CD4-positive, alpha-beta T cell treated with Interleukin-15 for 1 hour (primary cell): ENCODE measurements at regions not wholly inside any gene's neighbourhood (a gene's known extent, or its start where the extent isn't known, plus 50 kb on each side); places are given as distances from the start of the nearest gene placed in this dataset.

Experiments used
- DNase-seq: peaks from one replicate; pipeline ENCODE4 v3.0.0-alpha.2; 2020

- no peak for DNase-seq
Measured at GRCh38 chr10:20995123-20995987, 98.2 kb upstream of the NEBL start.

GRCh38 chr10:20993830-20994527 lies 96.9 kb upstream of the NEBL start:
- DNase-seq: no peak

- DNase-seq: no peak
Measured at GRCh38 chr10:20993389-20993788, 96.3 kb upstream of the NEBL start.

DNA sequence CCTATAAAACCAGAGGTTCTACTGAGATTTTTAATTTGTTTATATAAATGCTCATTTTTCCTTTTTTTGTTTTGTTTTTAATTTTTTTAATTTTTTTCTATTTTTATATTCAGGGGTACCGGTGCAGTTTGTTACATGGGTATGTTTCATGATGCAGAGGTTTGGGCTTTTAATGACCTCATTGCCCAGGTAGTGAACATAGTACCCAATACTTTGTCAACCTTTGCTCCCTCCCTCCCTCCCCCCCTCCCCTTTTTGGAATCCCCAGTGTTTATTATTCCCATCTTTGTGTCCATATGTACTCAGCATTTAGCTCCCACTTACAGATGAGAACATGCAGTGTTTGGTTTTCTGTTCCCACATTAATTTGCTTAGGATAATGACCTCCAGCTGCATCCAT lies 94.4 kb upstream of the NEBL start:
- no peak for DNase-seq

- no peak for DNase-seq
Measured at GRCh38 chr10:20990604-20991003, 93.5 kb upstream of the NEBL start.

- no peak for DNase-seq
Measured at GRCh38 chr10:20988357-20988983, 91.4 kb upstream of the NEBL start.

GRCh38 chr10:20986049-20986448 lies 88.9 kb upstream of the NEBL start:
- no peak for DNase-seq

- DNase-seq: no peak
Measured at GRCh38 chr10:20984662-20985061, 87.6 kb upstream of the NEBL start.

GRCh38 chr10:20981419-20981953 lies 84.4 kb upstream of the NEBL start:
- no peak for DNase-seq

- DNase-seq: no peak
Measured at GRCh38 chr10:20978617-20979016, 81.5 kb upstream of the NEBL start.

DNA sequence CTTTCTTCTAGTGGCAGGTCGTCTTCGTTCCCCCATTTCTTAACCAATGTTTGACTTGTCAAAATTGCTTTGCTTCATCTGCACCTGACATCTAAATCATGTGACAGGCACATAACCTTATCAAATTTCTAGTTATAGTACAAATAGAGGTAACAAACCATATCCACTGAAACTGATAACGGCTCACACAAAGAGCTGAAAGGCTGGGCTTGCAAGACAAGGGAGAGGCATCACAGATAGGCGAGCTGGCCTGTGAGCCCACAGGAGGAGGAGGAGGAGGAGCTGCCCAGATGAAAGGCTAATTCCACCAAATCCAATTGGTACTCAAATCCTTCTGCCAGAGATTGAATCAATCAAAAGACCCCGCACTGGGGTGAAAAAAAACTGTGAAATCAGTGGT lies 80.2 kb upstream of the NEBL start:
- DNase-seq: no peak

GRCh38 chr10:20976891-20977290 lies 79.8 kb upstream of the NEBL start:
- no peak for DNase-seq

GRCh38 chr10:20976390-20976789 lies 79.3 kb upstream of the NEBL start:
- DNase-seq: no peak

DNA sequence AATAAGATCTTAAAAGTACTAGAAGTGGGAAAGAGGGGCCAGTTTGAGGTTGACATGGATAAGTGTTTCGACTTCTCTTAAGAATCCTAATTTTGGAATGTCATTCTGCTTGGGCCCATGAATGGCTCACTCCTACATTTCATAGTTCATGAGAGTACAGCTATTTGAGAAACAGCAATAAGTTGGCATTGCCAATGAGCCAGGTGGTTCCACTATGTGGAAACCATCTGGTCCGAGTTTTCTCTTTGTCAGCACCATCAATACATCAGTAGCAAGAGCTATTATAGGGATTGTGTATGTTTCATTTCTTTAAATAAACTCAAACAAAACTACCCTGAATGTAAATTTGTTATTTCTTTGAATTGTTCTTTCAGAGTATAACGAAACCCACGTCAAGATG lies 78.1 kb upstream of the NEBL start:
- no peak for DNase-seq

GRCh38 chr10:20972925-20973324 lies 75.8 kb upstream of the NEBL start:
- no peak for DNase-seq

DNA sequence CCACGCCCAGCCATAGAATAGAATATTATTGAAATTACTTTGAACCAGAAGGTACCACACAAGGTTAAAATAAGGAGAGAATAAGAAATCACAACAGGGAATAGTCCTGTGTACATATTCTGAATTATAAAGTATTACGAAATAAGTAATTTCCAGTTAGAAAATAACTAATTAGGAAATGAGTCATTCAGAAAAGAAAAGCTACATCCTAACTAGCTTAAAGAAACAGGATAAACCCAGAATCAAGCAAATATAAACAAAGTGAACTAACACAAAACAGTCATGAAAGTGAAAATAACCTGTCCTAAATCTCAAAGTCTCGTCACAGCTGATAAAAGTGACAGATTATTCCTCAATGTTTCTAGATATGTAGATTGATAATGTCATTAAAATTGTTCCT lies 74.8 kb upstream of the NEBL start:
- no peak for DNase-seq

GRCh38 chr10:20970708-20971107 lies 73.6 kb upstream of the NEBL start:
- DNase-seq: no peak

DNA sequence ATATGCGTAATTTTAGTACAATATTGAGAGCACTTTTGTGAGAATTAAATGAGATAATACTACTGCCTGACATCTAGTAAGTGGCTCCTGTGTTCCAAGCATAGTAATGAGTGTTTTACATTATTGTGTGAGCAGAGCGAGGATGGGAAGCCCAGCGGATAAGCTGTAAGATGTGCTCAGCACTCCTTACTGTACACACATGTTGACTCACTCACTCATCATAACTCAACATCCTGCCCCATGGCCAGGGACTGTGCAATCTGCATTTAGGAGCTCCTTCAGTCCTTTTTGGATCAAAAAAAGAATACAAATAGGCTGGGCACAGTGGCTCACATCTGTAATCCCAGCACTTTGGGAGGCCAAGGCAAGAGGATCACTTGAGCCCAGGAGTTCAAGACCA lies 72.9 kb upstream of the NEBL start:
- DNase-seq: no peak

- no peak for DNase-seq
Measured at GRCh38 chr10:20966426-20966825, 69.3 kb upstream of the NEBL start.

DNA sequence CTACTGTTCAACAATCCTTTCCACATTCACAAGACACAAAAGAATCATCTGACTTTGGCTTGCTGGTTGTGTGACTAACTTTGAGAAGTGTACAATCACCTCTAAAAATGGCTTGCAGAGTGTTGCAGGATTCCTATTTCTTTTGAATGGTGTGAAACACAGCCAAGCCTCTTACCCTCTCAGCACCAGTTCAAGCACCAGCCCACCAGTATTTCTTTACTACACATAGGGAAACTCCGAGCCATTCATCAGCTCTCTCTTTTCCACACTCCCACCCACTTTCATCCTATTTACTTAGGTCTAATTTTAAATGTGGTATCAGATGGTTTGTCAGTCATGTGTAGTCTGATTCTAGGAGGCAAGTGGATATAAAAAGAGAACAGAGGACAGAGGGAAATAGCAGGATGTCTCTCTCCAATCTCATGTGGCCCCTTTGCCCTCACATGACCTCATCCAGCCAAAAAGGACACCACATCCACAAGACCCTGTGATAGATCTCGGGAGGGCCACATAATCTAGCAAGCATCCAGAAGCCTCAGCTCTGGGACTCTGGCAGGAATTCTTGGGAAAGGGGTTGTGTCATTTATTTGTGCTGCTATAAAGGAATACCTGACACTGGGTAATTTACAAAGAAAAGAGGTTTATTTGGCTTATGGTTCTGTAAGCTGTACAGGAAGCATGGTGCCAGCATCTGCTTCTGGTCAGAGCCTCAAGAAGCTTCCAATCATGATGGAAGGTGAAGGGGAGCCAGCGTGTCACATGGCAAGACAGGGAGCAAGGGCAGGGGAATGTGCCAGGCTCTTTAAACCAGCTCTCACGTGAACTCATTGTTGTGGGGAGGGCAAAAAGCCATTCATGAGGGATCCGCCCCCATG lies 66.8 kb upstream of the NEBL start:
- no peak for DNase-seq

DNA sequence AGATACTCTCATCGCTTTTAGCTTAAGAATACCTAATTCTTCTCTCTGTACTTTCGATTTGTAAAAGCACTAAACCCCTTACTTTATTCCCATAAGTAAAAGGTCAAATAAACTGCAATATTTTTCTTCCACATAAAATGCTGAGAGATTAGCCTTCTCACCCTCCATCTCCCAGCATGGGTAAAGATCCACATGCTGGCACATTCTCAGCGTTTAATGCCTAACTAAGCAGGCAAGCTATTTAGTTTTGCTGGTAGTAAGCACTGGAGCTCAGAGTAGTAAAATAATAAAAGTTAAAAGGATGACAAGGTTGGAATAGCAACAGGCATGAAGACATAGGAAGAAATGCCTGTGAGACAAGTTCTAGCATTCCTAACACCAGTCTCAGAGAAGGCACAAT lies 65.9 kb upstream of the NEBL start:
- DNase-seq: no peak

DNA sequence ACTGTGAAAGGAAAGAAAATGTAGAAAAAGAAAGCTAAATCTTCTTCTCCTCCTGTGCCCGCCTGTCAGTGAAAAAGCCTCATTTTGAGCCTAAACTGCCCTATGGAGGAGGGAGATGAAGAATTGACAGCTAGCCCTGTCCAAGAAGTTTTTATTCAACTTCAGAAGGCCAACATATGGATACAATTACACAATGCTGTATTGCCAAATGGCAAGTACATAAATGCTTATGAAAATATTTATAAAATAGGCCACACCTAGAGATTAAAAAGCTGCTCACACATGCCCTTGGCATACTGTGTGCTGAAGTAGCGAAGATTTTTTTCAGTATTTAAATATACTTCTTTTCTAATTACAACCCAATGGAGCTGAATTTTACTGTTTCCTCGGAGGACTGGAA lies 65.1 kb upstream of the NEBL start:
- DNase-seq: no peak

DNA sequence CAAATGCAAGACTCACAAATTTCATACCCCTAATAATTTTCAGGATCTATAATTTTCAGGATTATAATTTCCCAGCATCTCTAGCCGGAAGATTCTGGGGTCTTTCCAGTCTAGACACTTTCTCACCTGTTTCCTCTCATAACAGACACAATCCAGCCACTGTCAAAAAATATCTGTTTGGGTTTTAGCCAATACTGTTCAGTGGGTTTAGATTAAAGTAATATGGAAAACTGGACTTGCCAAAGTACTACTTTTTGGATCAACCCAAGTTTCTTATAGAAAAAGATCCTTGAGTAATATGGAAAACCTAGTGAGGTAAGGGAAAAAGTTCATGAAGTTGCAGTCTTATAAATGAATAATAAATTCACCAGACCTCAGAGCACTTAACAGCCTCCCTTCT lies 62.1 kb upstream of the NEBL start:
- no peak for DNase-seq
